Hepatocyte (in vitro differentiated cells): ENCODE measurements at regions not wholly inside any gene's neighbourhood (a gene's known extent, or its start where the extent isn't known, plus 50 kb on each side); places are given as distances from the start of the nearest gene placed in this dataset.

Source experiments
- DNase-seq: peaks from one replicate; pipeline ENCODE4 v3.0.0-alpha.2; 2016; ENCODE audit warnings: low spot score
- H2AFZ ChIP-seq: fragments of 200-600 bp; sonication (generic); 2 replicates; pipeline ENCODE4 v1.6.0; 2016; ENCODE audit warnings: antibody characterized with exemption, mild to moderate bottlenecking
- H3K27ac ChIP-seq: fragments of 200-600 bp; sonication (generic); 2 replicates; pipeline ENCODE4 v1.5.1; 2016; ENCODE audit warnings: mild to moderate bottlenecking
- H3K27me3 ChIP-seq: fragments of 200-600 bp; sonication (generic); 2 replicates; pipeline ENCODE4 v1.6.1; 2016
- H3K36me3 ChIP-seq: fragments of 200-600 bp; sonication (generic); replicated peaks from 2 replicates; pipeline ENCODE4 v1.5.1; 2016; ENCODE audit warnings: low read depth; ENCODE audit not compliant: insufficient read depth
- H3K4me1 ChIP-seq: fragments of 200-600 bp; sonication (generic); 2 replicates; pipeline ENCODE4 v1.5.1; 2016; ENCODE audit warnings: mild to moderate bottlenecking, moderate library complexity; ENCODE audit not compliant: insufficient read depth
- H3K4me2 ChIP-seq: fragments of 200-600 bp; sonication (generic); 2 replicates; pipeline ENCODE4 v1.6.0; 2016
- H3K4me3 ChIP-seq: fragments of 200-600 bp; sonication (generic); 2 replicates; pipeline ENCODE4 v1.5.1; 2016; ENCODE audit warnings: mild to moderate bottlenecking
- H3K79me2 ChIP-seq: fragments of 200-600 bp; sonication (generic); 2 replicates; pipeline ENCODE4 v1.6.0; 2017; ENCODE audit warnings: mild to moderate bottlenecking
- H3K9me2 ChIP-seq: fragments of 200-600 bp; sonication (generic); replicated peaks from 2 replicates; pipeline ENCODE4 v1.6.0; 2017; ENCODE audit warnings: mild to moderate bottlenecking; ENCODE audit not compliant: insufficient read depth
- H3K9me3 ChIP-seq: fragments of 200-600 bp; sonication (generic); 2 replicates; pipeline ENCODE4 v1.5.1; 2016; ENCODE audit warnings: low read depth, mild to moderate bottlenecking
- H4K20me1 ChIP-seq: fragments of 200-600 bp; sonication (generic); 2 replicates; pipeline ENCODE4 v1.6.0; 2016; ENCODE audit warnings: mild to moderate bottlenecking; ENCODE audit not compliant: insufficient read depth, poor library complexity, severe bottlenecking
- CTCF ChIP-seq: fragments of 200-600 bp; sonication (generic); IDR thresholded peaks from 2 replicates; pipeline ENCODE4 v1.5.1; 2016; ENCODE audit warnings: antibody characterized with exemption, mild to moderate bottlenecking; ENCODE audit not compliant: poor library complexity
- EZH2 ChIP-seq: fragments of 200-600 bp; sonication (generic); IDR thresholded peaks from 2 replicates; pipeline ENCODE4 v1.6.1; 2016; ENCODE audit warnings: antibody characterized with exemption, mild to moderate bottlenecking, borderline replicate concordance
- EZH2phosphoT487 ChIP-seq: fragments of 200-600 bp; sonication (generic); IDR thresholded peaks from one replicate; pipeline ENCODE4 v1.6.1; 2018; ENCODE audit warnings: antibody characterized with exemption, mild to moderate bottlenecking, low read depth, moderate library complexity; ENCODE audit not compliant: unreplicated experiment, severe bottlenecking
- WGBS: methylation state at CpG from one replicate; pipeline ENCODE4 v1.1.6; 2016; ENCODE audit warnings: low lambda C conversion rate; ENCODE audit errors: missing lambda C conversion rate; 5-methylcytosine and 5-hydroxymethylcytosine counted together

- TF ChIP-seq EZH2phosphoT487 (no peak), CTCF (no peak), EZH2 (no peak)
- no peaks in the 10 kb centered on the region for H3K4me1 ChIP-seq
- H3K9me3 ChIP-seq: no peaks in the 10 kb centered on the region
- no peak overlapping the region for H3K4me2 ChIP-seq
- no peaks in the 10 kb centered on the region for H3K79me2 ChIP-seq
- H3K36me3 ChIP-seq: no peaks in the 10 kb centered on the region
- DNase-seq: no peak
- 100% methylated on average over 1 of the region's 1 CpG for WGBS
- no peaks in the 10 kb centered on the region for H4K20me1 ChIP-seq
- H2AFZ ChIP-seq: no peak overlapping the region
- H3K27ac ChIP-seq: no peak overlapping the region
- no peaks in the 10 kb centered on the region for H3K27me3 ChIP-seq
- H3K9me2 ChIP-seq: no peaks in the 10 kb centered on the region
- no peak overlapping the region for H3K4me3 ChIP-seq
Measured at GRCh38 chr1:218994615-218995014, 179.1 kb upstream of the LYPLAL1 start.

GRCh38 chr1:218995091-218995665, 178.5 kb upstream of the LYPLAL1 start:
- no peak overlapping the region for H3K27ac ChIP-seq
- H3K9me3 ChIP-seq: no peaks in the 10 kb centered on the region
- H3K9me2 ChIP-seq: no peaks in the 10 kb centered on the region
- TF ChIP-seq CTCF: no peak
- TF ChIP-seq EZH2phosphoT487: no peak
- TF ChIP-seq EZH2: no peak
- no peaks in the 10 kb centered on the region for H3K27me3 ChIP-seq
- no peak overlapping the region for H3K4me2 ChIP-seq
- H3K4me1 ChIP-seq: no peaks in the 10 kb centered on the region
- WGBS: 73% methylated on average over 3 of the region's 3 CpGs
- H3K79me2 ChIP-seq: no peaks in the 10 kb centered on the region
- H3K36me3 ChIP-seq: no peaks in the 10 kb centered on the region
- H3K4me3 ChIP-seq: no peak overlapping the region
- H4K20me1 ChIP-seq: no peaks in the 10 kb centered on the region
- DNase-seq: no peak
- H2AFZ ChIP-seq: no peak overlapping the region

DNA sequence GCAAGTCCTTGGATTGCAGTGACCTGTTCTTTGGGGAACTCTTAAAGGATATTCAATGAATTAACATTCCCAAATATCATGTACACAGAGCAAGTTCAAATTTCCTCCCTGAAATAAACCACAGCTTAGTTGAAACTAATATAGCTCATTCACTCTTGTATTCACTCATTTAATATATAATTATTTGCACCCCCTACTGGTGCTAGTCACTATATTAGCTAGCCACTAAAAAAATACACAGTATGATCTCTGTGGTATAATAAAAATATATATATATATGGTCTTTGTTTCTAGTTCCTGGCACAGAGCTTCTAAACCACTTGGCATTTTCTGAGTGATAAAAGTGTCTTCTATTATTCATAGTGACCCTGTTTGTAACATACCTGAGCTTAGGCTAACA, 177.3 kb upstream of the LYPLAL1 start:
- no peaks in the 10 kb centered on the region for H4K20me1 ChIP-seq
- no peaks in the 10 kb centered on the region for H3K79me2 ChIP-seq
- no peak for DNase-seq
- H3K27me3 ChIP-seq: no peaks in the 10 kb centered on the region
- H2AFZ ChIP-seq: no peak overlapping the region
- no peak overlapping the region for H3K4me2 ChIP-seq
- no peak overlapping the region for H3K27ac ChIP-seq
- TF ChIP-seq EZH2: no peak
- TF ChIP-seq CTCF: peak; percentile 18
- no peak for TF ChIP-seq EZH2phosphoT487
- H3K36me3 ChIP-seq: no peaks in the 10 kb centered on the region
- no peak overlapping the region for H3K4me3 ChIP-seq
- H3K9me2 ChIP-seq: no peaks in the 10 kb centered on the region
- H3K4me1 ChIP-seq: no peaks in the 10 kb centered on the region
- H3K9me3 ChIP-seq: no peaks in the 10 kb centered on the region

DNA sequence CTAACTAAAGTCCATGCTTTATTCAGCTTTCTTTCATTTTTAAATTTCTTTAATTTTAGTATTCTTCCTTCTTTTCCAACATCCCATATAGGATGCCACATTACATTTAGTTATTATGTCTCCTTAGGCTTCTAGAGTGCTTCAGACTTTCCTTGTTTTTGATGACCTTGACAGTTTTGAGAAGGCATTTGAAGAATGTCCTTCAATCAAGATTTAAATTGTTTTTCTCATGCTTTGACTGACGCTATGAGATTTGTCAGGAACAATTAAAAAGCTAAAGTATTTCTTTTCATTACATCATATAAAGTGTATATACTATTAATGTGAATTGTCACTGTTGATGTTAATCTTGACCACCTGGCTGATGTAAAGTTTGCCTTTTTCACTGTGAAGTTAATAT, 173.7 kb upstream of the LYPLAL1 start:
- H4K20me1 ChIP-seq: no peaks in the 10 kb centered on the region
- 77% methylated on average over 1 of the region's 1 CpG for WGBS

More for the DNA sequence above, 173.7 kb upstream of the LYPLAL1 start:
- Histone ChIP-seq H3K27ac (no peak overlapping the region), H3K4me1 (no peaks in the 10 kb centered on the region), H3K9me2 (no peaks in the 10 kb centered on the region), H3K79me2 (no peaks in the 10 kb centered on the region), H2AFZ (no peak overlapping the region), H3K4me3 (no peak overlapping the region), H3K9me3 (no peaks in the 10 kb centered on the region), H3K27me3 (no peaks in the 10 kb centered on the region), H3K36me3 (no peaks in the 10 kb centered on the region), H3K4me2 (no peak overlapping the region)
- DNase-seq: no peak
- TF ChIP-seq EZH2 (no peak), CTCF (no peak), EZH2phosphoT487 (no peak)
